H9 (cell line): ENCODE measurements at regions not wholly inside any gene's neighbourhood (a gene's known extent, or its start where the extent isn't known, plus 50 kb on each side); places are given as distances from the start of the nearest gene placed in this dataset.

ENCODE experiments used
- DNase-seq: peaks from one replicate; pipeline ENCODE4 v3.0.0-alpha.2; 2017
- H2AFZ ChIP-seq: one replicate; pipeline ENCODE4 v1.6.1; 2013; ENCODE audit warnings: mild to moderate bottlenecking, low read length, control low read depth, moderate library complexity
- H2AK5ac ChIP-seq: 2 replicates; pipeline ENCODE4 v1.6.1; 2013; ENCODE audit warnings: low read length, control low read depth, mixed read lengths; ENCODE audit not compliant: insufficient read length
- H2BK120ac ChIP-seq: one replicate; pipeline ENCODE4 v1.6.1; 2013; ENCODE audit warnings: low read depth, mild to moderate bottlenecking, low read length, control low read depth, inconsistent platforms; ENCODE audit not compliant: poor library complexity, severe bottlenecking
- H2BK12ac ChIP-seq: 2 replicates; pipeline ENCODE4 v1.6.1; 2013; ENCODE audit warnings: low read length, control low read depth, mixed read lengths, low read depth; ENCODE audit not compliant: insufficient read length
- H2BK15ac ChIP-seq: 2 replicates; pipeline ENCODE4 v1.6.1; 2013; ENCODE audit warnings: low read depth, low read length, control low read depth
- H2BK20ac ChIP-seq: one replicate; pipeline ENCODE4 v1.6.1; 2013; ENCODE audit warnings: low read depth, mild to moderate bottlenecking, low read length, control low read depth, inconsistent platforms; ENCODE audit not compliant: poor library complexity, severe bottlenecking
- H2BK5ac ChIP-seq: 2 replicates; pipeline ENCODE4 v1.6.1; 2013; ENCODE audit warnings: low read length, control low read depth, mixed read lengths; ENCODE audit not compliant: insufficient read length
- H3K14ac ChIP-seq: 2 replicates; pipeline ENCODE4 v1.6.1; 2013; ENCODE audit warnings: low read length, control low read depth; ENCODE audit not compliant: insufficient read depth
- H3K18ac ChIP-seq: 2 replicates; pipeline ENCODE4 v1.6.1; 2013; ENCODE audit warnings: low read depth, mild to moderate bottlenecking, mixed read lengths, low read length, control low read depth; ENCODE audit not compliant: insufficient read length
- H3K23ac ChIP-seq: 2 replicates; pipeline ENCODE4 v1.6.1; 2013; ENCODE audit warnings: low read length, control low read depth, mixed read lengths, low read depth; ENCODE audit not compliant: insufficient read length
- H3K23me2 ChIP-seq: 2 replicates; pipeline ENCODE4 v1.6.1; 2013; ENCODE audit warnings: low read depth, mild to moderate bottlenecking, mixed read lengths, low read length, control low read depth; ENCODE audit not compliant: insufficient read length, poor library complexity, severe bottlenecking
- H3K27ac ChIP-seq: 2 replicates; pipeline ENCODE4 v1.5.1; 2013; ENCODE audit warnings: low read length, control low read depth, mixed read lengths, low read depth; ENCODE audit not compliant: insufficient read length
- H3K27me3 ChIP-seq: 2 replicates; pipeline ENCODE4 v1.6.1; 2013; ENCODE audit warnings: low read length, control low read depth, inconsistent platforms; ENCODE audit not compliant: insufficient read depth
- H3K4ac ChIP-seq: 2 replicates; pipeline ENCODE4 v1.6.1; 2013; ENCODE audit warnings: low read depth, mild to moderate bottlenecking, control low read depth, inconsistent platforms, low read length, moderate library complexity
- H3K4me1 ChIP-seq: 2 replicates; pipeline ENCODE4 v1.6.1; 2013; ENCODE audit warnings: low read length, control low read depth, inconsistent platforms; ENCODE audit not compliant: insufficient read depth
- H3K4me2 ChIP-seq: 2 replicates; pipeline ENCODE4 v1.6.1; 2013; ENCODE audit warnings: low read length, control low read depth, mixed read lengths; ENCODE audit not compliant: insufficient read length, insufficient read depth
- H3K56ac ChIP-seq: 2 replicates; pipeline ENCODE4 v1.6.1; 2013; ENCODE audit warnings: low read depth, mild to moderate bottlenecking, mixed read lengths, low read length, control low read depth; ENCODE audit not compliant: insufficient read length
- H3K79me1 ChIP-seq: 2 replicates; pipeline ENCODE4 v1.6.1; 2013; ENCODE audit warnings: low read depth, mild to moderate bottlenecking, moderate library complexity, low read length, control low read depth, inconsistent platforms; ENCODE audit not compliant: insufficient read depth, poor library complexity, severe bottlenecking
- H3K79me2 ChIP-seq: 2 replicates; pipeline ENCODE4 v1.6.1; 2013; ENCODE audit warnings: low read length, control low read depth, inconsistent platforms; ENCODE audit not compliant: insufficient read depth
- H3K9ac ChIP-seq: 2 replicates; pipeline ENCODE4 v1.6.1; 2013; ENCODE audit warnings: low read length, control low read depth, mixed read lengths; ENCODE audit not compliant: insufficient read length; ENCODE audit errors: extremely low read depth
- H3K9me3 ChIP-seq: one replicate; pipeline ENCODE4 v1.6.1; 2013; ENCODE audit warnings: low read depth, low read length, inconsistent platforms; ENCODE audit not compliant: control insufficient read depth
- H3T11ph ChIP-seq: one replicate; pipeline ENCODE4 v1.6.1; 2013; ENCODE audit warnings: mild to moderate bottlenecking, low read length, control low read depth, inconsistent platforms
- H4K20me1 ChIP-seq: one replicate; pipeline ENCODE4 v1.6.1; 2013; ENCODE audit not compliant: control insufficient read depth, insufficient read length, insufficient read depth
- H4K5ac ChIP-seq: 2 replicates; pipeline ENCODE4 v1.6.1; 2013; ENCODE audit warnings: low read depth, mild to moderate bottlenecking, mixed read lengths, low read length, control low read depth; ENCODE audit not compliant: insufficient read length
- H4K8ac ChIP-seq: replicated peaks from 2 replicates; pipeline ENCODE4 v1.6.1; 2013; ENCODE audit warnings: low read length, control low read depth, mixed read lengths, low read depth; ENCODE audit not compliant: insufficient read length
- H4K91ac ChIP-seq: 2 replicates; pipeline ENCODE4 v1.6.1; 2013; ENCODE audit warnings: low read depth, mild to moderate bottlenecking, moderate library complexity, mixed read lengths, low read length, control low read depth; ENCODE audit not compliant: insufficient read length
- H3K27ac Mint-ChIP-seq, 3 experiments: 2 replicates in 2 of 3; 3 replicates in 1 of 3; pipeline ENCODE4 v1.8.0; 2020 to 2021; ENCODE audit warnings: mixed read lengths in 3 of 3, mild to moderate bottlenecking in 1 of 3, moderate library complexity in 1 of 3
- H3K27me3 Mint-ChIP-seq: 2 replicates; pipeline ENCODE4 v1.8.0; 2021; ENCODE audit warnings: low read depth, mild to moderate bottlenecking, moderate library complexity, mixed read lengths
- H3K36me3 Mint-ChIP-seq, 3 experiments: 2 replicates in 2 of 3; 3 replicates in 1 of 3; pipeline ENCODE4 v1.8.0; 2020 to 2021; ENCODE audit warnings: low read depth in 3 of 3, mixed read lengths in 3 of 3; ENCODE audit not compliant: insufficient read depth in 1 of 3
- H3K4me1 Mint-ChIP-seq, 2 experiments: 2 replicates each; pipeline ENCODE4 v1.8.0; 2020; ENCODE audit warnings: mixed read lengths in 2 of 2
- H3K4me3 Mint-ChIP-seq, 2 experiments: 2 replicates in 1 of 2; 3 replicates in 1 of 2; pipeline ENCODE4 v1.8.0; 2020 to 2021; ENCODE audit warnings: mild to moderate bottlenecking in 2 of 2, mixed read lengths in 2 of 2, moderate library complexity in 1 of 2
- H3K9me3 Mint-ChIP-seq, 2 experiments: 2 replicates in 1 of 2; 3 replicates in 1 of 2; pipeline ENCODE4 v1.8.0; 2020; ENCODE audit warnings: mild to moderate bottlenecking in 2 of 2, mixed read lengths in 2 of 2, moderate library complexity in 1 of 2
- CTCF ChIP-seq: fragments of 200-600 bp; sonication (generic); conservative IDR thresholded peaks from 3 replicates; pipeline ENCODE4 v1.8.0; 2021; ENCODE audit warnings: antibody characterized with exemption, mild to moderate bottlenecking
- whole genome bisulfite sequencing: extraction: QIAGEN DNeasy Blood & Tissue Kit; methylation state at CpG from one replicate; pipeline ENCODE4 v1.1.7; 2013; ENCODE audit warnings: missing lambda C conversion rate, low lambda C conversion rate, mixed read lengths; ENCODE audit not compliant: insufficient read length; ENCODE audit errors: extremely low coverage; 5-methylcytosine and 5-hydroxymethylcytosine counted together

- no peak overlapping the region for H4K5ac ChIP-seq
- no peaks in the 10 kb centered on the region for H3K79me1 ChIP-seq
- H3K9me3 ChIP-seq: no peaks in the 10 kb centered on the region
- H2BK120ac ChIP-seq: no peak overlapping the region
- no peak for TF ChIP-seq CTCF
- no peaks in the 10 kb centered on the region for H4K20me1 ChIP-seq
- H2BK20ac ChIP-seq: no peak overlapping the region
- WGBS: no CpG with 5 or more reads among the region's 4 CpGs
- H2BK12ac ChIP-seq: no peak overlapping the region
- no peak overlapping the region for H3K56ac ChIP-seq
- H3K23ac ChIP-seq: no peak overlapping the region
- H3K27ac ChIP-seq: no peak overlapping the region
- no peak overlapping the region for H2AK5ac ChIP-seq
- no peak overlapping the region for H4K91ac ChIP-seq
- H2BK5ac ChIP-seq: no peak overlapping the region
- H3K79me2 ChIP-seq: no peaks in the 10 kb centered on the region
- H2BK15ac ChIP-seq: no peak overlapping the region
- no peak overlapping the region for H3K14ac ChIP-seq
- H3K36me3 Mint-ChIP-seq: no peaks in the 10 kb centered on the region
- H3K4me2 ChIP-seq: no peak overlapping the region
- no peaks in the 10 kb centered on the region for H3K9me3 Mint-ChIP-seq
- no peak overlapping the region for H3K18ac ChIP-seq
- H3K23me2 ChIP-seq: no peaks in the 10 kb centered on the region
- no peak for DNase-seq
- no peak overlapping the region for H3K4me3 Mint-ChIP-seq
- no peak overlapping the region for H3T11ph ChIP-seq
- no peak overlapping the region for H3K27ac Mint-ChIP-seq
- no peak overlapping the region for H4K8ac ChIP-seq
- H3K4me1 Mint-ChIP-seq: peaks cover 8 to 9% of the 10 kb centered on the region in 2 experiments
- no peak overlapping the region for H2AFZ ChIP-seq
- no peaks in the 10 kb centered on the region for H3K27me3 Mint-ChIP-seq
- no peaks in the 10 kb centered on the region; the same call in 1 of the 2 replicates for H3K4me1 ChIP-seq
- no peak overlapping the region for H3K9ac ChIP-seq
- no peaks in the 10 kb centered on the region for H3K27me3 ChIP-seq
- H3K4ac ChIP-seq: no peak overlapping the region
Observed at GRCh38 chr1:8244304-8244703, 73.6 kb upstream of the SLC45A1 start.
